Endothelial cell (in vitro differentiated cells): ENCODE measurements at regions not wholly inside any gene's neighbourhood (a gene's known extent, or its start where the extent isn't known, plus 50 kb on each side); places are given as distances from the start of the nearest gene placed in this dataset.

Experiments
- DNase-seq: peaks from one replicate; pipeline ENCODE4 v3.0.0; 2021; ENCODE audit warnings: low spot score
- H3K27ac Mint-ChIP-seq: one replicate; pipeline ENCODE4 v1.8.0; 2021; ENCODE audit warnings: mixed read lengths, inconsistent platforms; ENCODE audit not compliant: unreplicated experiment
- H3K27me3 Mint-ChIP-seq: one replicate; pipeline ENCODE4 v1.8.0; 2021; ENCODE audit warnings: mild to moderate bottlenecking, moderate library complexity, mixed read lengths, inconsistent platforms; ENCODE audit not compliant: unreplicated experiment
- H3K36me3 Mint-ChIP-seq: one replicate; pipeline ENCODE4 v1.8.0; 2021; ENCODE audit warnings: mild to moderate bottlenecking, low read depth, mixed read lengths, inconsistent platforms; ENCODE audit not compliant: unreplicated experiment
- H3K4me1 Mint-ChIP-seq: one replicate; pipeline ENCODE4 v1.8.0; 2021; ENCODE audit warnings: mild to moderate bottlenecking, mixed read lengths, inconsistent platforms; ENCODE audit not compliant: unreplicated experiment
- H3K4me3 Mint-ChIP-seq: one replicate; pipeline ENCODE4 v1.8.0; 2021; ENCODE audit warnings: mild to moderate bottlenecking, mixed read lengths, inconsistent platforms; ENCODE audit not compliant: unreplicated experiment
- H3K9me3 Mint-ChIP-seq: one replicate; pipeline ENCODE4 v1.8.0; 2021; ENCODE audit warnings: mixed read lengths, inconsistent platforms; ENCODE audit not compliant: unreplicated experiment
- TF ChIP-seq, protein P1 (sequence below): fragments of 200-600 bp; sonication (generic); IDR thresholded peaks from one replicate; pipeline ENCODE4 v1.5.0; 2021; ENCODE audit warnings: antibody characterized with exemption; ENCODE audit not compliant: unreplicated experiment

DNA sequence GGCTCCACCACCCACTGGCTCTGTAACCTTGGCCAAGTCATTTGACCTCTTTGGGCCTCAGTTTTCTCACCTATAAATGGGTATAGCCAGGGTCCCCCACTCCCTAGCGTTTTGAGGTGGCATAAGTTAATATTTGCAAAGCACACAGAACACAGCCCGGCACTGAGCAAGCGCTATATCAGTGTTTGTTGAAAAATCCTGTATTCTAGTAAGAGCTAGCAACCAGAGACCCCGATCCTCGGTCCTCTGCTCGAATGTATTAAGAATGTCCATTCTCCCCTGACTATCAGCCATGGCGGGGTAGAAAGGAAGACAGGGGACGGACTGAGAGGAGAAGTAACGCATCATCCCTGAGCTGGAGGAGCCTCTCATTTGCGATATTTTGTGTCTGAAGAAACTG, 131.2 kb downstream of the IRF8 start:
- Mint-ChIP-seq H3K4me3 (no peak overlapping the region), H3K27me3 (peaks cover 4% of the 10 kb centered on the region), H3K9me3 (peaks cover 3% of the 10 kb centered on the region), H3K36me3 (no peaks in the 10 kb centered on the region), H3K27ac (no peak overlapping the region), H3K4me1 (peaks cover 2% of the 10 kb centered on the region)
- TF ChIP-seq, protein P1, sequence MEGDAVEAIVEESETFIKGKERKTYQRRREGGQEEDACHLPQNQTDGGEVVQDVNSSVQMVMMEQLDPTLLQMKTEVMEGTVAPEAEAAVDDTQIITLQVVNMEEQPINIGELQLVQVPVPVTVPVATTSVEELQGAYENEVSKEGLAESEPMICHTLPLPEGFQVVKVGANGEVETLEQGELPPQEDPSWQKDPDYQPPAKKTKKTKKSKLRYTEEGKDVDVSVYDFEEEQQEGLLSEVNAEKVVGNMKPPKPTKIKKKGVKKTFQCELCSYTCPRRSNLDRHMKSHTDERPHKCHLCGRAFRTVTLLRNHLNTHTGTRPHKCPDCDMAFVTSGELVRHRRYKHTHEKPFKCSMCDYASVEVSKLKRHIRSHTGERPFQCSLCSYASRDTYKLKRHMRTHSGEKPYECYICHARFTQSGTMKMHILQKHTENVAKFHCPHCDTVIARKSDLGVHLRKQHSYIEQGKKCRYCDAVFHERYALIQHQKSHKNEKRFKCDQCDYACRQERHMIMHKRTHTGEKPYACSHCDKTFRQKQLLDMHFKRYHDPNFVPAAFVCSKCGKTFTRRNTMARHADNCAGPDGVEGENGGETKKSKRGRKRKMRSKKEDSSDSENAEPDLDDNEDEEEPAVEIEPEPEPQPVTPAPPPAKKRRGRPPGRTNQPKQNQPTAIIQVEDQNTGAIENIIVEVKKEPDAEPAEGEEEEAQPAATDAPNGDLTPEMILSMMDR: no peak
- no peak for DNase-seq

DNA sequence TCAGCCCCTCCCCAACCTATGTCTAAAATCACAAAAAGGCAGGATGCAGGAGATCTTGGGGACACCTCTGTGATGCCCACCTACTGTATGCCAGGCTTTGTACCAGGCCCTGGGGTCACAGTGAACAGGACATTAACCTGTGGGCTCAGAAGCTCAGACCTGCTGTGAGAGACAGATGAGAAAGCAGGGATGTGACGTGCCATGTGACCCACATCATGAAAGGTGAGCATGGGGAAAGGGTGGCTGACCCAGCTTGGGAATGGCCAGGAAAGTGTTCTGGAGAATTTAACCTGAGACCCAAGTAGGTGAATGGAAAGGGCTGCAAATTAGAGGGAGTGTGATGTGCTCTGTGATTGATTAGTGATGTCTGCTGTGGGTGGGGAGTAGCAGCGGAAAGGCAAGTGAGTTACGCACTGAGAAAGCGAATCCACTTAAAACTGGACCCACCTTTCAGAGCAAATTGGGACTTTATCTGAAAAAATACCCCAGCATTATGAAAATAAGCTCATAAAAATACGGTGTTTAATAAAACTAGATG, 132.2 kb downstream of the IRF8 start:
- Mint-ChIP-seq H3K27ac (no peak overlapping the region), H3K4me1 (peaks cover 2% of the 10 kb centered on the region), H3K4me3 (no peak overlapping the region), H3K36me3 (no peaks in the 10 kb centered on the region), H3K9me3 (no peaks in the 10 kb centered on the region), H3K27me3 (peaks cover 3% of the 10 kb centered on the region)
- DNase-seq: no peak
- TF ChIP-seq, protein P1: no peak

DNA sequence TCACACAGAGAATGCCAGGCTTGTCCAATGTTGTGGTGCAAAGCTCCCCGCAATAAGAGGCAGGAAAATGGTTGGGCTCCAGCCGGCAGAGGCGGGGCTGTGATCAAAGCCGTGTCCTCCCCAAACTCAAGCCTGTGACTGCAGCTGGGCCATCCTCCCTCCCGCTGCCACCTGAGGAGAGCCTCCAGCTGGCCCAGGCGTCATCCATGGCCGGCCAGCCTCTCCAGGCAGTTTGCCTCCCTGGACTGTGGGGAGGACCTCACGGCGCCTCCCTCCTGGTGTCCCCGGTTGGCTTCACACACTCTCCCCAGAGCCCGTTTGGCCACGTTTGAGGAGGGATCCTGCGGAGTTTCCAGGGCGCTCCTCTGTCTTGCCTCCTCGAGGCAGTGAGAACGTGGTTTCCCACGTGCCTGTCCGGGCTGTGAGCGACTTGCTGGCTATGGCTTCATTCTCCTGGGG, 134.1 kb downstream of the IRF8 start:
- no peak for DNase-seq

DNA sequence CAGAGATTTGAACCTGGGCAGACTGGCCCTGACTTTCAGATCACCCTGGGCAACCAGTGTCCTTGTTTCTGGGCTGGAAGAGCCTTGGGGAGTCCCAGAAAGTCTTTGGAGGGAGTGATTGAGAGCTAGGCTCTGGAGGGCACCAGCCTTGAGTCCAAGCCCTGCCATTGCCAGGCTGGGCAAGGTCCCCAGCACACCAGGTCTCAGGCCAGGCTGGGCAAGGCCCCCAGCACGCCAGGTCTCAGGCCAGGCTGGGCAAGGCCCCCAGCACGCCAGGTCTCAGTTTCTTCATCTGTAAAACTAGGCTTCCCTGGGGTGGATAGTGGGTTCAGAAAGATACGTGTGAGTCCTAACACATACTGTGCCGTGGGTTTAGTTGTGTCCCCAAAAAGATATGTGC, 135.0 kb downstream of the IRF8 start:
- Mint-ChIP-seq H3K4me3 (no peak overlapping the region), H3K4me1 (peaks cover 2% of the 10 kb centered on the region), H3K27ac (no peak overlapping the region), H3K36me3 (no peaks in the 10 kb centered on the region), H3K27me3 (peaks cover 3% of the 10 kb centered on the region), H3K9me3 (no peaks in the 10 kb centered on the region)
- DNase-seq: no peak
- TF ChIP-seq, protein P1: no peak

More for the DNA sequence above, 134.1 kb downstream of the IRF8 start:
- Mint-ChIP-seq H3K36me3 (no peaks in the 10 kb centered on the region), H3K4me1 (peaks cover 2% of the 10 kb centered on the region), H3K27ac (no peak overlapping the region), H3K4me3 (no peak overlapping the region), H3K9me3 (no peaks in the 10 kb centered on the region), H3K27me3 (peaks cover 3% of the 10 kb centered on the region)
- TF ChIP-seq, protein P1: no peak

DNA sequence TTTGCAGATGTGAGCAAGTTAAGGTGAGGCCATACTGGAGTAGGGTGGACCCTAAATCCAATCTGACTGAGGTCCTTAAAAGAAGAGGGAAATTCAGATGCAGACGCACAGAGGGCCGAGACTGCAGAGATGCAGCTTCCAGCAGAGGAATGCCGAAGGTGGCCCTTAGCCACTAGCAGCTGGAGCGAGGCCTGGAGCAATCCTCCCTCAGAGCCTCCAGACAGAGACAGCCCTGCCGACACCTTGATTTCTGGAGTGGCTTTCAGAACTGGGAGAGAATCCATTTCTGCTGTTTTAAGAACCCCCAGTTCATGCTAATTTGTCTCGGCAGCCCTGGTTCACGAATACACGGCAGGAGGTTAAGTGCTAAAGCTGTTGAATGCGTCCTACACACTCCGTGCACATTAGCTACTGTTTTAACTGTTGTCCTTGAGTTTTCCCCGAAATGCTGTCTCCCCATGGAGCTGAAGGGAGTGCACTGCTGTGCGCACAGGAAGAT, 135.5 kb downstream of the IRF8 start:
- Mint-ChIP-seq H3K9me3 (no peaks in the 10 kb centered on the region), H3K27ac (no peak overlapping the region), H3K27me3 (peaks cover 3% of the 10 kb centered on the region), H3K36me3 (no peaks in the 10 kb centered on the region), H3K4me1 (peaks cover 2% of the 10 kb centered on the region), H3K4me3 (no peak overlapping the region)
- TF ChIP-seq, protein P1: no peak
- no peak for DNase-seq
